Left lung (tissue), 4 donors: ENCODE measurements at regions not wholly inside any gene's neighbourhood (a gene's known extent, or its start where the extent isn't known, plus 50 kb on each side); places are given as distances from the start of the nearest gene placed in this dataset.
A peak's percentile ranks its signal among the peaks of the same experiment; 100 is the strongest.
"Not testable (repeated sequence)": the region's sequence is repeated elsewhere in the genome, so short reads cannot be mapped to it uniquely, and the experiment has no call there.

Experiments
- ATAC-seq: fragments of 200-7000 bp; cut with Tn5 transposase; one replicate; pipeline ENCODE4 v1.9.1; 2020; ENCODE audit warnings: moderate library complexity
- DNase-seq, 4 donors: peaks; one replicate each; pipeline ENCODE4 v3.0.0-alpha.2; 2013 to 2020
- H3K27ac ChIP-seq, 2 donors: fragments of 200-600 bp; sonication (generic) in 1 of 2; one replicate each; pipeline versions ENCODE4 v1.5.0 to v1.8.0; 2020 to 2021
- H3K27me3 ChIP-seq, 2 donors: fragments of 200-600 bp; sonication (generic) in 1 of 2; one replicate each; pipeline versions ENCODE4 v1.5.0 to v1.8.0; 2020 to 2021
- H3K36me3 ChIP-seq, 2 donors: fragments of 200-600 bp; sonication (generic) in 1 of 2; one replicate each; pipeline versions ENCODE4 v1.5.0 to v1.8.0; 2020 to 2021
- H3K4me1 ChIP-seq, 2 donors: fragments of 200-600 bp; one replicate each; pipeline ENCODE4 v1.8.0; 2021
- H3K4me3 ChIP-seq, 2 donors: fragments of 200-600 bp; sonication (generic) in 1 of 2; one replicate each; pipeline versions ENCODE4 v1.5.0 to v1.8.0; 2020 to 2021; ENCODE audit warnings: mild to moderate bottlenecking in 1 of 2
- H3K9me3 ChIP-seq, 2 donors: fragments of 200-600 bp; sonication (generic) in 1 of 2; one replicate each; pipeline versions ENCODE4 v1.5.0 to v1.8.0; 2020 to 2021
- intact Hi-C, 2 donors: fragments of 100-400 bp; cut with DNase I; formaldehyde crosslinking; loops; one replicate each; pipeline versions ENCODE4 v1.11.2 to v1.14.2; 2022
- TF ChIP-seq, protein P1 (sequence below), 2 donors: fragments of 200-600 bp; sonication (generic) in 1 of 2; IDR thresholded peaks; one replicate each; pipeline versions ENCODE4 v1.5.0 to v1.8.0; 2021; ENCODE audit warnings: antibody characterized with exemption in 2 of 2
- donor health status: DM: no; HTN: yes; CAD: no.
- donor health status: DM: no; HTN: no; CAD: no.

DNA sequence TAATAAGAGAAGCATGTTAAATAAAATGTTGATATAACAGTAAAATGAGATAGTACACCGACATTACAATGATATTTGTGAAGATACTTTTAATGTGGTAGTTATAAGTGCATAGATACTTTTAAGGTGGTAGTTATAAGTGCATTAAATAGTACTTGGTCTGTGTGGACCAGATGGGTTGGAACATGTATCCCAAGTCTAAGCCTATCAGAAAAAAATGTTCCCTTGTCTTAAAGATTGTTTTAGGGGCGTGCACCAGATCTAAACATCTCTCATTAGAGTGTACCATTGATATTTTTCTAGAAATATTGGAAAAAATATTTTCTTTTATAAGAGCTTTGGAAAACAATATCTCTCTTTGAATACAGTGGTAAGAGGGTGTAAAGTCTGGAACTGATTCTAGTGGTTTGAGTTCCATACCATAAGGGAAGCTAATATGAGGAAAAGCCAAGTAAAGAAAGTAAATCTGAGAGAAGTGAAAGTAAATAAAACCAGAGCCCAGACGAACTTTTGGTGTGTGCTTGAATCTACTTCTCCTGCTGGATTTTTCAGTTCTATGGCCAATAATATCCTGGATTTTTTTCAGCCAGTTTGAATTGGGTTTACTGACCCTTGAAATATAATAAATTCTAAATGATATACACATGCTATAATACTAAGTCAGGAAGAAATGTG is 175.3 kb downstream of the MBL2 start:
- intact Hi-C loops = no loop called here
- H3K4me1 ChIP-seq = no peaks in the 10 kb centered on the region
- H3K36me3 ChIP-seq = no peaks in the 10 kb centered on the region
- peak; percentile 25 for ATAC-seq
- no peak overlapping the region for H3K27ac ChIP-seq
- peak in 1 of 4 donors; percentile 16 for DNase-seq
- H3K9me3 ChIP-seq = no peaks in the 10 kb centered on the region
- TF ChIP-seq, protein P1, sequence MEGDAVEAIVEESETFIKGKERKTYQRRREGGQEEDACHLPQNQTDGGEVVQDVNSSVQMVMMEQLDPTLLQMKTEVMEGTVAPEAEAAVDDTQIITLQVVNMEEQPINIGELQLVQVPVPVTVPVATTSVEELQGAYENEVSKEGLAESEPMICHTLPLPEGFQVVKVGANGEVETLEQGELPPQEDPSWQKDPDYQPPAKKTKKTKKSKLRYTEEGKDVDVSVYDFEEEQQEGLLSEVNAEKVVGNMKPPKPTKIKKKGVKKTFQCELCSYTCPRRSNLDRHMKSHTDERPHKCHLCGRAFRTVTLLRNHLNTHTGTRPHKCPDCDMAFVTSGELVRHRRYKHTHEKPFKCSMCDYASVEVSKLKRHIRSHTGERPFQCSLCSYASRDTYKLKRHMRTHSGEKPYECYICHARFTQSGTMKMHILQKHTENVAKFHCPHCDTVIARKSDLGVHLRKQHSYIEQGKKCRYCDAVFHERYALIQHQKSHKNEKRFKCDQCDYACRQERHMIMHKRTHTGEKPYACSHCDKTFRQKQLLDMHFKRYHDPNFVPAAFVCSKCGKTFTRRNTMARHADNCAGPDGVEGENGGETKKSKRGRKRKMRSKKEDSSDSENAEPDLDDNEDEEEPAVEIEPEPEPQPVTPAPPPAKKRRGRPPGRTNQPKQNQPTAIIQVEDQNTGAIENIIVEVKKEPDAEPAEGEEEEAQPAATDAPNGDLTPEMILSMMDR (IDR thresholded peaks at IDR 0.05) = no peak
- H3K27me3 ChIP-seq = no peaks in the 10 kb centered on the region
- no peak overlapping the region for H3K4me3 ChIP-seq

DNA sequence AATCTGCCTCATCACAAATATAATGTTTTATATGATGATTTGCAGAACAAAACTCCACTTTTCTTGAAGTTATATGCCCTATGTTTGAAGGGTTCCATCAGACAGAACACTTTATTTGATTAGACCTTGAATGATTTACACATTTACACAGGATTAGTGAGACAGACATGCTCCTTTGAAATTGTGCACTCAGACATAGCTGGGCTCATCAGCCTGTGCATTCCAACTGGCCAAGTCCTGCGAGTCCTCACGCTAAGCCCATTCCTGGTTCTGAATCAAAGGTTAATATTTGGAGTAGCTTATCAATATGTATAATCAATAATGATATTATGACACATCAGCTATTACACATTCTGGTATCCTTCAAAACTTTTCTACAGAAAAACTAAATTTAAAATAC is 173.6 kb downstream of the MBL2 start:
- DNase-seq = no peak
- H3K36me3 ChIP-seq = no peaks in the 10 kb centered on the region
- no peak for ATAC-seq
- no peaks in the 10 kb centered on the region for H3K9me3 ChIP-seq
- H3K4me3 ChIP-seq = no peak overlapping the region
- H3K27me3 ChIP-seq = no peaks in the 10 kb centered on the region
- TF ChIP-seq, protein P1 (IDR thresholded peaks at IDR 0.05) = no peak
- H3K27ac ChIP-seq = no peak overlapping the region
- no peaks in the 10 kb centered on the region for H3K4me1 ChIP-seq
- intact Hi-C loops = no loop called here

DNA sequence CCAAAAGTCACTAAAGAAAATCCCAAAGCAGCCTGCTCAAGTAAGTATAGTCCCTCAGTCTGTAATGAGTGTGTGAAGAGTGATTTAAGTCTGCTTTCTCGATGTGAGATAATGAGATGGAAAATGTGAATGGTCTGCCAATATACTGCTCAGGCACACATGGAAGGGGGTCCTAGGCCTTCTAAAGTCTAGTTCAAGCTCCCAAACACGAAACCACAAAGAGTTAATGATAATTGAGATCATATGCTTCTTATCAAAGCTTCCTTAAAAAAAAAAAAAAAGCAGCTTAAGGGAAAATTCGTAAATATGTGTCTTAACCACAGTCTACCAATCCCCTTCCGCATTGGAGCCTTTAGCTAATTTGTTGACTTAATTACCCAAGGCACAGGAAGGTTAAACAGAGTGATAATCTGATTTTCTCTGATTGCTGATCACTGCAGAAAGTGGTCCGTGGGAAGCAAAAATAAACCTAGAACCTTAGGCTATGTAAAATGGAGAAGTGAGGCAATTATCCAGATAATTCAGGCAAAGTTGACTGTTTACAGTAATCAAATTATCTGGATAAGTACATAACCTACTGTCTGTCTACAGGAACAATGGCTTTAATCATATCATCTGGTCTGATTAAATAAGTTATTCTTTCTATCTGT is 172.9 kb downstream of the MBL2 start:
- Histone ChIP-seq H3K9me3 (no peaks in the 10 kb centered on the region), H3K27me3 (no peaks in the 10 kb centered on the region), H3K4me3 (no peak overlapping the region), H3K4me1 (no peaks in the 10 kb centered on the region), H3K36me3 (no peaks in the 10 kb centered on the region), H3K27ac (no peak overlapping the region)
- intact Hi-C loops = no loop called here
- DNase-seq (no peak), ATAC-seq (no peak)
- TF ChIP-seq, protein P1 (IDR thresholded peaks at IDR 0.05) = no peak

DNA sequence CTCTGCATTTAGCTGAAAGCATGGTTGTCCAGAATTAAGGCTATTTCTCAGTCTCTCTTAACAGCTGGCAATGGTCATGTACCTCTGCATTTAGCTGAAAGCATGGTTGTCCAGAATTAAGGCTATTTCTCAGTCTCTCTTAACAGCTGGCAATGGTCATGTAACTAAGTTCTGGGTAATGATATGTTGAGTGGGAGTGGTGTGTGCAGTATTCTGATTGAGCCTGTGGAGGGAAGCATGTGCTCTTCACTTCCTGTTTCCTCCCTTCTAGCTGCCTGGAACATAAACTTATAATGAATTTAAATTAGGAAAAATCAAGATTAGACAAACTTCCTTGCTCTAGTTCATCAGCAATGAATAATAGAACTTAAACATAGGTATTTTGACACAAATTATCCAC is 168.5 kb downstream of the MBL2 start:
- H3K27ac ChIP-seq, DNase-seq, H3K4me3 ChIP-seq, H3K4me1 ChIP-seq, H3K36me3 ChIP-seq, ATAC-seq, H3K9me3 ChIP-seq, intact Hi-C loops, H3K27me3 ChIP-seq: not testable (repeated sequence)

DNA sequence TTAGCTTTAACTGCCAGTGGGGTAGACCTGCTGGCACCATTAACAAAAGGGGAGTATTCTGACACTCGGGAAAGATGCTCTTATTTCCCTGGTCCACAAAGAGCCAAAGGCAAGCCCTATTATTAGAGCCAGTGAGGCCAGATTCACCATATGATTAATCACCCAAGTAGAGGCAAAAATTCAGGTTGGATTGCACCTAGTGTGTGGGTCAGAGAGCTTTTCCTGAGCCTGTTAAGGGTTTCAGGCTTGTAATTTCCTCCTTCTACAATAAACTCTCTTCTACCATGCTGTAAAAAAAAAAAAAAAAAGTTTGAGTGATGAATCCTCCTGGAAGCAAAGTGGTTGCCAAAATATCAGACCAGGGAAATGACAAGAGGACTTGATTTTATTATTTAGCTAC is 163.5 kb downstream of the MBL2 start:
- Histone ChIP-seq H3K9me3 (no peaks in the 10 kb centered on the region), H3K27me3 (no peaks in the 10 kb centered on the region), H3K4me3 (no peak overlapping the region), H3K4me1 (no peaks in the 10 kb centered on the region), H3K36me3 (no peaks in the 10 kb centered on the region), H3K27ac (no peak overlapping the region)
- ATAC-seq = no peak
- TF ChIP-seq, protein P1 (IDR thresholded peaks at IDR 0.05) = no peak
- intact Hi-C loops = no loop called here
- no peak for DNase-seq
